ENCODE measurements at regions not wholly inside any gene's neighbourhood (a gene's known extent, or its start where the extent isn't known, plus 50 kb on each side); places are given as distances from the start of the nearest gene placed in this dataset.
"Not testable (repeated sequence)": the region's sequence is repeated elsewhere in the genome, so short reads cannot be mapped to it uniquely, and the experiment has no call there.

DNA sequence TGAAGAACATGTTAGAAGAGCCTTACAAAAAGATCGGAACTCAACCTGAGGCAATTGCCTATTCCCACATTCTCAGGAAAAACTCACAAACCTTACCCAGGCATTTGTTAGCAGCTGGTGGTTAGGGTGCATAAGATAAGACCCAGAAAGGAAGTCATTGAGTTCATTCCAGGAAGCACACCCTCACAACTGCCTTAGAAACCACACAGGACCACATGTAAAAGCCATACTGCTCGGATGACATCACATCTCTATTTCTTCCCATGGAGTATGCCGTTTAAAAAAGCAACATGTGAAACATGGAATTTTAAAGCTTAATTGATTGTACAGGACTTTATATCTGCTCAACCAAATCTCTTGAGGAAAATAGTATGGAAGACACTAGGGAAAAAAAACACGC, 411.2 kb downstream of the DAD1 start:
- DNase-seq = no peak
- in situ Hi-C loops (cut with HindIII; ENCODE audit: low pct_ligation_motif_present, low pct_unique_long_range_greater_than_20kb, low sequenced_read_pairs) = no loop called here

GRCh38 chr14:22176957-22177356, 412.1 kb downstream of the DAD1 start:
- in situ Hi-C loops (cut with HindIII; ENCODE audit: low pct_ligation_motif_present, low pct_unique_long_range_greater_than_20kb, low sequenced_read_pairs) = no loop called here
- no peak for DNase-seq

GRCh38 chr14:22175278-22175558, 413.8 kb downstream of the DAD1 start:
- DNase-seq = peak; percentile 7
- in situ Hi-C loops (cut with HindIII; ENCODE audit: low pct_ligation_motif_present, low pct_unique_long_range_greater_than_20kb, low sequenced_read_pairs) = not testable (repeated sequence)

- no peak for DNase-seq
- in situ Hi-C loops (cut with HindIII; ENCODE audit: low pct_ligation_motif_present, low pct_unique_long_range_greater_than_20kb, low sequenced_read_pairs) = no loop called here
Observed at GRCh38 chr14:22174412-22175277, 414.4 kb downstream of the DAD1 start.

DNA sequence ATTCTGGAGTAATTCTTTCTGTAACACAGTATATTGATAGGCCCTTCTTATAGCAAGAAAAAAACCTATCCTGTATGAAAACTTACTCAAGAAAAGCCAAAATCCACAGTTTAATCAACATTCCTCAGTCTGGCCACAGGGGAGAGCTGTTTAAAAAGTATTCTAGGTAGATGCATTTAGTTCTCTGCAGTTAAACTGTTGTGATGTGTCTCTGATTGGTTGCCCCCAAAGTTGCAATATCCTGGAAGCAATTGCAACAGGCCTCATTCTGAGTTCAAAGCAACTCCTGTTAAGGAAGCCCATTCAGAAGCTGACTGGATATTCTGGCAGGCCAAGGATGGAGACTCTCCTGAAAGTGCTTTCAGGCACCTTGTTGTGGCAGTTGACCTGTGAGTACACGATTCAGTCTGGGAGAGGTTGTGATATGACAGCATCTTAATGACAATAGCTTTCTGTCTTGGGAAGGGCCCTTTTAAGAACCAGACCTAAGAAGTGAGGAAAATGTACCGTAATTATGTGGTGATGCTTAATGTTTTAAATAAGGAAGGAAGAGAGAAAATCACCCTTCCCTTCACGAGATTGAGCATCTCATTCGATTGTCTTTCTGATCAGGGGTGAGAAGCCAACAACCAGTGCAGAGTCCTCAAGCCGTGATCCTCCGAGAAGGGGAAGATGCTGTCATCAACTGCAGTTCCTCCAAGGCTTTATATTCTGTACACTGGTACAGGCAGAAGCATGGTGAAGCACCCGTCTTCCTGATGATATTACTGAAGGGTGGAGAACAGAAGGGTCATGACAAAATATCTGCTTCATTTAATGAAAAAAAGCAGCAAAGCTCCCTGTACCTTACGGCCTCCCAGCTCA, 420.7 kb downstream of the DAD1 start:
- DNase-seq = peak; percentile 15
- in situ Hi-C loops (cut with HindIII; ENCODE audit: low pct_ligation_motif_present, low pct_unique_long_range_greater_than_20kb, low sequenced_read_pairs) = no loop called here

GRCh38 chr14:22164616-22165015, 424.4 kb downstream of the DAD1 start:
- in situ Hi-C loops (cut with HindIII; ENCODE audit: low pct_ligation_motif_present, low pct_unique_long_range_greater_than_20kb, low sequenced_read_pairs) = no loop called here
- DNase-seq = no peak

GRCh38 chr14:22163051-22163450, 426.0 kb downstream of the DAD1 start:
- in situ Hi-C loops (cut with HindIII; ENCODE audit: low pct_ligation_motif_present, low pct_unique_long_range_greater_than_20kb, low sequenced_read_pairs) = no loop called here
- peak; percentile 45 for DNase-seq

DNA sequence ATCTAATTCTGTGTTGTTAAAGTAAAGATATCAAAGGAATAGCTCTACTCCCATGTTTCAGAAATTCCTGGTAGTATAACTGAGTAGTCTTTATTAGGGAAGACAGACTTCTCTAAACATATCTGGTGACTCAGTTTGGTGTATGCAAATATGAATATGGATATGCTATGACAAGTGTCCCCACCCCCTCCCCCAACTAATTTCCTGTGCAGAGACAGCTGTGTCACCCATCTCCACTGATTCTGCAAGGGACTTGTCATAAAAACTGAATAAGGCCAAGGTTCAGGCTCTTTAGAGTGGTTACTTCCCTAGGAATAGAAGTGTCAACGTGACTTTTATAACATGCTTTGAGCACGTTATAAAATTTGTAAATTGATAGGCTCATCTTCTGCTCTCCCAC, 429.1 kb downstream of the DAD1 start:
- DNase-seq = no peak
- in situ Hi-C loops (cut with HindIII; ENCODE audit: low pct_ligation_motif_present, low pct_unique_long_range_greater_than_20kb, low sequenced_read_pairs) = no loop called here

DNA sequence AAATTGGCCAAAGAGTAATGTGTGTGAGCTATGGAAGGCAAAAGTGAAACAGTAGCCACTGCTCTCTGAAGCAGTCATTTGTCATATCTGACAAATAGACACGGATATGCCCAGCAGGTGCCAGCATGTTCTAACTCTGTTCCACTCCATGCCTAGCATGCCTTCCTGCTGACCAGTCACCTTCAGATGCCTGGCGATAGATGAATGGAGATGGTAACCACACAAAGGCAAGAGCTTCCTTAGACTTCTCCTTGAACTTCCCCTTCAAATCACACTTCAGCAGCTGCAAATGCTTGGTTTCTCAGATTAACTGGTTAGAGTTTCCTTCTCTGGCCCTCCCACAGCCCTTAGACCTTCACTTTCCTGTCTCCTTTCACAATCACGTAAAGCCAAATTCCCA, 429.9 kb downstream of the DAD1 start:
- in situ Hi-C loops (cut with HindIII; ENCODE audit: low pct_ligation_motif_present, low pct_unique_long_range_greater_than_20kb, low sequenced_read_pairs) = no loop called here
- DNase-seq = peak; percentile 79

DNA sequence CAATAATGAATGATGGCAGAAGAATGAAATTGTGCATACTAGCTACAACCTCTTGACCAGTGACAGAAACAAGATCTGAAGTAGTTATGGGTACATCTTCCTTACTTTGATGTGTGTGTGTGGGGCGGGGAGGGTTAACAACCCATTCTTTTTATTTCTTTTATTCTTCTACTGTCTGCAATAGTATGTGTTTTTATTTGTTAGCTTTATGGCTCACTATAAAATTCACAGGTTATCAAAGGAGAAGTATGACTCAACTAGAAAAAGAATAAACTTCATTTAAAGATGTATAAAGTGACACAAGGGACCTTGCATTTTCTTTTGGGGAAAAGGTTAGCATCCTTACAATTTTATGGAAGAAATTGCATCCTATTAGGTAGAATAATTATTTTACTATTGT, 430.5 kb downstream of the DAD1 start:
- in situ Hi-C loops (cut with HindIII; ENCODE audit: low pct_ligation_motif_present, low pct_unique_long_range_greater_than_20kb, low sequenced_read_pairs) = no loop called here
- no peak for DNase-seq

- no peak for DNase-seq
- in situ Hi-C loops (cut with HindIII; ENCODE audit: low pct_ligation_motif_present, low pct_unique_long_range_greater_than_20kb, low sequenced_read_pairs) = no loop called here
Observed at GRCh38 chr14:22155571-22155970, 433.5 kb downstream of the DAD1 start.

- in situ Hi-C loops (cut with HindIII; ENCODE audit: low pct_ligation_motif_present, low pct_unique_long_range_greater_than_20kb, low sequenced_read_pairs) = no loop called here
- no peak for DNase-seq
Observed at GRCh38 chr14:22152903-22153302, 436.1 kb downstream of the DAD1 start.

GRCh38 chr14:22152161-22152870, 436.7 kb downstream of the DAD1 start:
- in situ Hi-C loops (cut with HindIII; ENCODE audit: low pct_ligation_motif_present, low pct_unique_long_range_greater_than_20kb, low sequenced_read_pairs) = no loop called here
- no peak for DNase-seq

GRCh38 chr14:22151121-22151520, 437.9 kb downstream of the DAD1 start:
- DNase-seq = no peak
- in situ Hi-C loops (cut with HindIII; ENCODE audit: low pct_ligation_motif_present, low pct_unique_long_range_greater_than_20kb, low sequenced_read_pairs) = no loop called here

GRCh38 chr14:22149058-22149457, 440.0 kb downstream of the DAD1 start:
- in situ Hi-C loops (cut with HindIII; ENCODE audit: low pct_ligation_motif_present, low pct_unique_long_range_greater_than_20kb, low sequenced_read_pairs) = no loop called here
- no peak for DNase-seq

- peak; percentile 6 for DNase-seq
Observed at GRCh38 chr14:22147716-22148115, 441.3 kb downstream of the DAD1 start.

GRCh38 chr14:22143363-22143762, 445.7 kb downstream of the DAD1 start:
- in situ Hi-C loops (cut with HindIII; ENCODE audit: low pct_ligation_motif_present, low pct_unique_long_range_greater_than_20kb, low sequenced_read_pairs) = no loop called here
- no peak for DNase-seq

More at GRCh38 chr14:22147716-22148115, 441.3 kb downstream of the DAD1 start:
- in situ Hi-C loops (cut with HindIII; ENCODE audit: low pct_ligation_motif_present, low pct_unique_long_range_greater_than_20kb, low sequenced_read_pairs) = no loop called here

- in situ Hi-C loops (cut with HindIII; ENCODE audit: low pct_ligation_motif_present, low pct_unique_long_range_greater_than_20kb, low sequenced_read_pairs) = no loop called here
- no peak for DNase-seq
Observed at GRCh38 chr14:22140633-22141032, 448.4 kb downstream of the DAD1 start.

GRCh38 chr14:22131749-22132476, 457.1 kb downstream of the DAD1 start:
- in situ Hi-C loops (cut with HindIII; ENCODE audit: low pct_ligation_motif_present, low pct_unique_long_range_greater_than_20kb, low sequenced_read_pairs) = no loop called here
- peak; percentile 35 for DNase-seq
